HCT116 (cell line): ENCODE measurements at regions not wholly inside any gene's neighbourhood (a gene's known extent, or its start where the extent isn't known, plus 50 kb on each side); places are given as distances from the start of the nearest gene placed in this dataset.

Experiments used
- EZH2 ChIP-seq: fragments of 200-600 bp; sonication (generic); IDR thresholded peaks from 2 replicates; pipeline ENCODE4 v1.6.1; 2017; ENCODE audit warnings: antibody characterized with exemption, mixed run types
- EZH2phosphoT487 ChIP-seq: fragments of 200-600 bp; IDR thresholded peaks from 2 replicates; pipeline ENCODE4 v1.6.1; 2018; ENCODE audit warnings: antibody characterized with exemption, borderline replicate concordance
- JUND ChIP-seq: IDR thresholded peaks from 2 replicates; pipeline ENCODE4 v1.6.1; 2012
- POLR2AphosphoS5 ChIP-seq: IDR thresholded peaks from 2 replicates; pipeline ENCODE4 v1.6.1; 2011; ENCODE audit warnings: mild to moderate bottlenecking, low read depth, low read length, moderate library complexity
- TF ChIP-seq, protein P1 (sequence below), 3 experiments: fragments of 200-600 bp in 1 of 3; sonication (generic) in 1 of 3; IDR thresholded peaks in 2 of 3; conservative IDR thresholded peaks in 1 of 3; 2 replicates each; pipeline ENCODE4 v1.5.1; 2012 to 2017; ENCODE audit warnings: low read depth in 2 of 3, low read length in 2 of 3, antibody characterized with exemption in 1 of 3, borderline replicate concordance in 1 of 3, control low read depth in 1 of 3, mild to moderate bottlenecking in 1 of 3, mixed read lengths in 1 of 3, mixed run types in 1 of 3, moderate library complexity in 1 of 3; ENCODE audit not compliant: insufficient read depth in 1 of 3
- TF ChIP-seq, protein P2 (sequence below): IDR thresholded peaks from 2 replicates; pipeline ENCODE4 v1.6.1; 2012

DNA sequence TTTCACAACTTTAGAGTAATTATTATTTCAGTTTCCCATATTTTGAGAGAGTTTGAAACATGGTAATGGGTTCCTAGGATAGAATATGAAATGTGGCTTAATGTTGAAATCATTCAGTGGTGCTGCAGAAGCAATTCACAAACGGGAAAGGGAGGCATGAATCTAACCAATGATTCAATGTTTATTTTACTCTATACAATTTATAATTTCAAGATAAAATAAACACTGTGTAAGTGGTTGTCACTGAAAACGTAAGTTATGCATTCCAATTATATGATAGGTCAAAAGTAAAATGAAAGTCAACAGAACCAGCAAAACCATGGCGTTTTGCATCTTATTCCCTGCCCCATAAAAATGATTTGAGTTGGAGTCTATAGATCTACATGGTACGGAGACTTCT lies 1207.1 kb upstream of the CDH18 start:
- TF ChIP-seq POLR2AphosphoS5: no peak
- TF ChIP-seq EZH2phosphoT487: no peak
- TF ChIP-seq, protein P1, sequence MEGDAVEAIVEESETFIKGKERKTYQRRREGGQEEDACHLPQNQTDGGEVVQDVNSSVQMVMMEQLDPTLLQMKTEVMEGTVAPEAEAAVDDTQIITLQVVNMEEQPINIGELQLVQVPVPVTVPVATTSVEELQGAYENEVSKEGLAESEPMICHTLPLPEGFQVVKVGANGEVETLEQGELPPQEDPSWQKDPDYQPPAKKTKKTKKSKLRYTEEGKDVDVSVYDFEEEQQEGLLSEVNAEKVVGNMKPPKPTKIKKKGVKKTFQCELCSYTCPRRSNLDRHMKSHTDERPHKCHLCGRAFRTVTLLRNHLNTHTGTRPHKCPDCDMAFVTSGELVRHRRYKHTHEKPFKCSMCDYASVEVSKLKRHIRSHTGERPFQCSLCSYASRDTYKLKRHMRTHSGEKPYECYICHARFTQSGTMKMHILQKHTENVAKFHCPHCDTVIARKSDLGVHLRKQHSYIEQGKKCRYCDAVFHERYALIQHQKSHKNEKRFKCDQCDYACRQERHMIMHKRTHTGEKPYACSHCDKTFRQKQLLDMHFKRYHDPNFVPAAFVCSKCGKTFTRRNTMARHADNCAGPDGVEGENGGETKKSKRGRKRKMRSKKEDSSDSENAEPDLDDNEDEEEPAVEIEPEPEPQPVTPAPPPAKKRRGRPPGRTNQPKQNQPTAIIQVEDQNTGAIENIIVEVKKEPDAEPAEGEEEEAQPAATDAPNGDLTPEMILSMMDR (IDR thresholded peaks at IDR 0.05 in 2 of 3, conservative IDR thresholded peaks at IDR 0.05 in 1 of 3; ENCODE audit: borderline replicate concordance in 1 of 3, insufficient read depth in 1 of 3, low read depth in 2 of 3, low read length in 2 of 3): no peak
- no peak for TF ChIP-seq JUND
- TF ChIP-seq, protein P2, sequence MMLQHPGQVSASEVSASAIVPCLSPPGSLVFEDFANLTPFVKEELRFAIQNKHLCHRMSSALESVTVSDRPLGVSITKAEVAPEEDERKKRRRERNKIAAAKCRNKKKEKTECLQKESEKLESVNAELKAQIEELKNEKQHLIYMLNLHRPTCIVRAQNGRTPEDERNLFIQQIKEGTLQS: no peak
- no peak for TF ChIP-seq EZH2
